ENCODE measurements at regions not wholly inside any gene's neighbourhood (a gene's known extent, or its start where the extent isn't known, plus 50 kb on each side); places are given as distances from the start of the nearest gene placed in this dataset.

DNA sequence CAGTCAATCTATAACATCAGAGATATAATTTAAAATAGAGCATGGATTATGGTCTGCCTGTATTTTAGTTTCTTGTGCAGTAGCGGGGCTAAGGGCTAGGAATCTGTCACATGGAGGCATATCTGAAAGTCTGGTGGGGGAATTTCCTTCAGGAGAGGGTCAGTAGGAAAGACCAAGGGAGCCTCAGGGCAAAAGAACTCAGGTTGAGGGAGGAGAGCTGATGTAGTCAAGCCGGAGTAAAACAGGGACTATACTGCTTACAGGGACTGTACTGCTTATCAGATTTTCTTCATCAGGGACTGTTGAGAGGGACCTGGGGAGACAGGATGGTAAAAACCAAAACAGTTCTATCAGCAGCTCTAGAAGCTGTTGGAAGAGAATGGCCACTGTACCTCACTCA, 82.0 kb upstream of the CPM start:
- FAIRE-seq (no peak), DNase-seq (ENCODE audit: low read depth) (no peak)
- Mint-ChIP-seq H3K27ac (ENCODE audit: unreplicated experiment) (no peak overlapping the region), H3K4me3 (ENCODE audit: unreplicated experiment) (no peak overlapping the region), H3K27me3 (ENCODE audit: low read depth, unreplicated experiment) (no peaks in the 10 kb centered on the region), H3K4me1 (ENCODE audit: low read depth, unreplicated experiment) (peaks cover 7% of the 10 kb centered on the region), H3K36me3 (ENCODE audit: low read depth, unreplicated experiment) (no peaks in the 10 kb centered on the region), H3K9me3 (ENCODE audit: unreplicated experiment) (peaks cover 5% of the 10 kb centered on the region)
- no peaks in the 10 kb centered on the region for H3K27me3 ChIP-seq (ENCODE audit: insufficient read depth, low read length)
- no peaks in the 10 kb centered on the region for H4K20me1 ChIP-seq (ENCODE audit: insufficient read depth, low read length)
- no peak overlapping the region for H3K4me3 ChIP-seq (ENCODE audit: insufficient read depth, low read depth, low read length)
- H2AFZ ChIP-seq (ENCODE audit: low read depth, low read length): no peak overlapping the region
- no peak overlapping the region for H3K9ac ChIP-seq (ENCODE audit: low read length)
- no peaks in the 10 kb centered on the region for H3K9me3 ChIP-seq (ENCODE audit: insufficient read depth, low read depth, low read length)
- no peaks in the 10 kb centered on the region for H3K4me1 ChIP-seq (ENCODE audit: insufficient read depth, low read length)
- no peak overlapping the region for H3K4me2 ChIP-seq (ENCODE audit: low read length)
- H3K79me2 ChIP-seq (ENCODE audit: insufficient read depth, low read length): no peaks in the 10 kb centered on the region
- TF ChIP-seq, protein P1, sequence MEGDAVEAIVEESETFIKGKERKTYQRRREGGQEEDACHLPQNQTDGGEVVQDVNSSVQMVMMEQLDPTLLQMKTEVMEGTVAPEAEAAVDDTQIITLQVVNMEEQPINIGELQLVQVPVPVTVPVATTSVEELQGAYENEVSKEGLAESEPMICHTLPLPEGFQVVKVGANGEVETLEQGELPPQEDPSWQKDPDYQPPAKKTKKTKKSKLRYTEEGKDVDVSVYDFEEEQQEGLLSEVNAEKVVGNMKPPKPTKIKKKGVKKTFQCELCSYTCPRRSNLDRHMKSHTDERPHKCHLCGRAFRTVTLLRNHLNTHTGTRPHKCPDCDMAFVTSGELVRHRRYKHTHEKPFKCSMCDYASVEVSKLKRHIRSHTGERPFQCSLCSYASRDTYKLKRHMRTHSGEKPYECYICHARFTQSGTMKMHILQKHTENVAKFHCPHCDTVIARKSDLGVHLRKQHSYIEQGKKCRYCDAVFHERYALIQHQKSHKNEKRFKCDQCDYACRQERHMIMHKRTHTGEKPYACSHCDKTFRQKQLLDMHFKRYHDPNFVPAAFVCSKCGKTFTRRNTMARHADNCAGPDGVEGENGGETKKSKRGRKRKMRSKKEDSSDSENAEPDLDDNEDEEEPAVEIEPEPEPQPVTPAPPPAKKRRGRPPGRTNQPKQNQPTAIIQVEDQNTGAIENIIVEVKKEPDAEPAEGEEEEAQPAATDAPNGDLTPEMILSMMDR (IDR thresholded peaks at IDR 0.05; ENCODE audit: insufficient read depth, low read depth, low read length): no peak
- TF ChIP-seq EZH2 (IDR thresholded peaks at IDR 0.05; ENCODE audit: insufficient read depth, low read length): no peak
- H3K27ac ChIP-seq (ENCODE audit: low read depth, low read length): no peak overlapping the region
- H3K36me3 ChIP-seq (ENCODE audit: insufficient read depth, low read length): no peaks in the 10 kb centered on the region

- no peak for TF ChIP-seq EZH2 (IDR thresholded peaks at IDR 0.05; ENCODE audit: insufficient read depth, low read length)
- TF ChIP-seq, protein P1 (IDR thresholded peaks at IDR 0.05; ENCODE audit: insufficient read depth, low read depth, low read length): no peak
- Histone ChIP-seq H3K36me3 (ENCODE audit: insufficient read depth, low read length) (no peaks in the 10 kb centered on the region), H2AFZ (ENCODE audit: low read depth, low read length) (no peak overlapping the region), H3K9ac (ENCODE audit: low read length) (no peak overlapping the region), H3K9me3 (ENCODE audit: insufficient read depth, low read depth, low read length) (no peaks in the 10 kb centered on the region), H3K4me1 (ENCODE audit: insufficient read depth, low read length) (no peaks in the 10 kb centered on the region), H4K20me1 (ENCODE audit: insufficient read depth, low read length) (no peaks in the 10 kb centered on the region), H3K27ac (ENCODE audit: low read depth, low read length) (no peak overlapping the region), H3K27me3 (ENCODE audit: insufficient read depth, low read length) (no peaks in the 10 kb centered on the region), H3K4me2 (ENCODE audit: low read length) (no peak overlapping the region), H3K79me2 (ENCODE audit: insufficient read depth, low read length) (no peaks in the 10 kb centered on the region), H3K4me3 (ENCODE audit: insufficient read depth, low read depth, low read length) (no peak overlapping the region)
- H3K4me3 Mint-ChIP-seq (ENCODE audit: unreplicated experiment): no peak overlapping the region
- DNase-seq (ENCODE audit: low read depth) (no peak), FAIRE-seq (no peak)
- H3K4me1 Mint-ChIP-seq (ENCODE audit: low read depth, unreplicated experiment): peaks cover 7% of the 10 kb centered on the region
- peaks cover 5% of the 10 kb centered on the region for H3K9me3 Mint-ChIP-seq (ENCODE audit: unreplicated experiment)
- H3K36me3 Mint-ChIP-seq (ENCODE audit: low read depth, unreplicated experiment): no peaks in the 10 kb centered on the region
- H3K27me3 Mint-ChIP-seq (ENCODE audit: low read depth, unreplicated experiment): no peaks in the 10 kb centered on the region
- no peak overlapping the region for H3K27ac Mint-ChIP-seq (ENCODE audit: unreplicated experiment)
These were observed 82.9 kb upstream of the CPM start for GRCh38 chr12:69015831-69016230.

GRCh38 chr12:69019082-69019481, 86.1 kb upstream of the CPM start:
- Mint-ChIP-seq H3K9me3 (ENCODE audit: unreplicated experiment) (no peaks in the 10 kb centered on the region), H3K27me3 (ENCODE audit: low read depth, unreplicated experiment) (no peaks in the 10 kb centered on the region), H3K4me1 (ENCODE audit: low read depth, unreplicated experiment) (peaks cover 11% of the 10 kb centered on the region), H3K36me3 (ENCODE audit: low read depth, unreplicated experiment) (peaks cover 1% of the 10 kb centered on the region), H3K27ac (ENCODE audit: unreplicated experiment) (no peak overlapping the region), H3K4me3 (ENCODE audit: unreplicated experiment) (no peak overlapping the region)
- TF ChIP-seq EZH2 (IDR thresholded peaks at IDR 0.05; ENCODE audit: insufficient read depth, low read length): no peak
- TF ChIP-seq, protein P1 (IDR thresholded peaks at IDR 0.05; ENCODE audit: insufficient read depth, low read depth, low read length): no peak
- H4K20me1 ChIP-seq (ENCODE audit: insufficient read depth, low read length): no peaks in the 10 kb centered on the region
- H3K4me2 ChIP-seq (ENCODE audit: low read length): no peak overlapping the region
- DNase-seq (ENCODE audit: low read depth) (no peak), FAIRE-seq (no peak)
- H2AFZ ChIP-seq (ENCODE audit: low read depth, low read length): no peak overlapping the region
- no peaks in the 10 kb centered on the region for H3K27me3 ChIP-seq (ENCODE audit: insufficient read depth, low read length)
- H3K9me3 ChIP-seq (ENCODE audit: insufficient read depth, low read depth, low read length): no peaks in the 10 kb centered on the region
- no peaks in the 10 kb centered on the region for H3K79me2 ChIP-seq (ENCODE audit: insufficient read depth, low read length)
- H3K27ac ChIP-seq (ENCODE audit: low read depth, low read length): no peak overlapping the region
- H3K4me1 ChIP-seq (ENCODE audit: insufficient read depth, low read length): peaks cover 3% of the 10 kb centered on the region
- no peak overlapping the region for H3K9ac ChIP-seq (ENCODE audit: low read length)
- no peaks in the 10 kb centered on the region for H3K36me3 ChIP-seq (ENCODE audit: insufficient read depth, low read length)
- no peak overlapping the region for H3K4me3 ChIP-seq (ENCODE audit: insufficient read depth, low read depth, low read length)
